Fibroblast of lung (primary cell): ENCODE measurements at regions not wholly inside any gene's neighbourhood (a gene's known extent, or its start where the extent isn't known, plus 50 kb on each side); places are given as distances from the start of the nearest gene placed in this dataset.

Source experiments
- DNase-seq, 2 donors: peaks; one replicate each; pipeline versions ENCODE4 v3.0.0 to v3.0.0-alpha.2; 2010; ENCODE audit warnings: low read depth in 2 of 2
- H2AFZ ChIP-seq: 2 replicates; pipeline ENCODE4 v1.5.1; 2012; ENCODE audit warnings: low read length, control low read depth, inconsistent platforms
- H3K27ac ChIP-seq: 2 replicates; pipeline ENCODE4 v1.5.1; 2011; ENCODE audit warnings: low read length, control low read depth; ENCODE audit not compliant: insufficient read depth
- H3K27me3 ChIP-seq: 2 replicates; pipeline ENCODE4 v1.5.1; 2011; ENCODE audit warnings: mild to moderate bottlenecking, low read length; ENCODE audit not compliant: control insufficient read depth, insufficient read depth
- H3K36me3 ChIP-seq: 2 replicates; pipeline ENCODE4 v1.5.1; 2011; ENCODE audit warnings: low read length; ENCODE audit not compliant: control insufficient read depth, insufficient read depth
- H3K4me1 ChIP-seq: 2 replicates; pipeline ENCODE4 v1.5.1; 2011; ENCODE audit warnings: low read length; ENCODE audit not compliant: control insufficient read depth, insufficient read depth; ENCODE audit errors: extremely low read depth
- H3K4me2 ChIP-seq: 2 replicates; pipeline ENCODE4 v1.5.1; 2011; ENCODE audit warnings: low read length, control low read depth; ENCODE audit not compliant: insufficient read depth; ENCODE audit errors: extremely low read depth
- H3K4me3 ChIP-seq, 4 experiments: fragments of 200-600 bp in 1 of 4; sonication (generic) in 1 of 4; replicated peaks in 1 of 4; 2 replicates each; pipeline ENCODE4 v1.5.1; 2011 to 2016; ENCODE audit warnings: low read length in 4 of 4, low read depth in 3 of 4, mild to moderate bottlenecking in 3 of 4, control low read depth in 2 of 4, inconsistent platforms in 1 of 4, mixed read lengths in 1 of 4; ENCODE audit not compliant: insufficient read depth in 1 of 4; ENCODE audit errors: control extremely low read depth in 1 of 4
- H3K79me2 ChIP-seq: 2 replicates; pipeline ENCODE4 v1.5.1; 2012; ENCODE audit warnings: mild to moderate bottlenecking, low read length, inconsistent platforms; ENCODE audit not compliant: control insufficient read depth, insufficient read depth
- H3K9ac ChIP-seq: 2 replicates; pipeline ENCODE4 v1.5.1; 2011; ENCODE audit warnings: mild to moderate bottlenecking, low read length, control low read depth; ENCODE audit not compliant: insufficient read depth
- H3K9me3 ChIP-seq: 2 replicates; pipeline ENCODE4 v1.5.1; 2012; ENCODE audit warnings: low read depth, low read length; ENCODE audit not compliant: control insufficient read depth, insufficient read depth
- H4K20me1 ChIP-seq: 2 replicates; pipeline ENCODE4 v1.5.1; 2011; ENCODE audit warnings: low read length; ENCODE audit not compliant: control insufficient read depth, insufficient read depth; ENCODE audit errors: extremely low read depth
- EZH2 ChIP-seq: IDR thresholded peaks from 2 replicates; pipeline ENCODE4 v1.5.1; 2012; ENCODE audit warnings: low read length, control low read depth, mild to moderate bottlenecking; ENCODE audit errors: missing control alignments
- TF ChIP-seq, protein P1 (sequence below), 2 donors: IDR thresholded peaks in 1 of 2; conservative IDR thresholded peaks in 1 of 2; 1 replicate in 1 of 2; 2 replicates in 1 of 2; pipeline ENCODE4 v1.5.1; 2011 to 2012; ENCODE audit warnings: low read length in 2 of 2, control low read depth in 1 of 2, inconsistent platforms in 1 of 2, low read depth in 1 of 2, mild to moderate bottlenecking in 1 of 2

DNA sequence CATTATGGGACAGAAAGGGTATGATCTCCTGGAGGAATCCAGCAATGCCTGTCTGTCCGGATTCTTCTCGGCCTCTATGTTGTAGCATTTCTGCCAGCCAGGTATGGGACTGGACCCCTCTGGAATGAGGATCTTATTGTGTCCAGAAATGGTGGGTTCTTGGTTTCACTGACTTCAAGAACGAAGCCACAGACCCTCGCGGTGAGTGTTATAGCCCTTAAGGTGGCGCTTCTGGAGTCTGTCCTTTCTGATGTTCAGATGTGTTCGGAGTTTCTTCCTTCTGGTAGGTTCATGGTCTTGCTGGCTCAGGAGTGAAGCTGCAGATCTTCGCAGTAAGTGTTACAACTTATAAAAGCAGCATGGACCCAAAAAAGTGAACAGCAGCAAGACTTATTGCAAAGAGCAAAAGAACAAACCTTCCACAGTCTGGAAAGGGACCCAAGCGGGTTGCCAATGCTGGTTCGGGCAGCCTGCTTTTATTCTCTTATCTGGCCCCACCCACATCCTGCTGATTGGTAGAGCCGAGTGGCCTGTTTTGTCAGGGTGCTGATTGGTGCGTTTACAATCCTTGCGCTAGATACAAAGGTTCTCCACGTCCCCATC is 62.3 kb upstream of the IER3 start:
- TF ChIP-seq EZH2: no peak
- TF ChIP-seq, protein P1, sequence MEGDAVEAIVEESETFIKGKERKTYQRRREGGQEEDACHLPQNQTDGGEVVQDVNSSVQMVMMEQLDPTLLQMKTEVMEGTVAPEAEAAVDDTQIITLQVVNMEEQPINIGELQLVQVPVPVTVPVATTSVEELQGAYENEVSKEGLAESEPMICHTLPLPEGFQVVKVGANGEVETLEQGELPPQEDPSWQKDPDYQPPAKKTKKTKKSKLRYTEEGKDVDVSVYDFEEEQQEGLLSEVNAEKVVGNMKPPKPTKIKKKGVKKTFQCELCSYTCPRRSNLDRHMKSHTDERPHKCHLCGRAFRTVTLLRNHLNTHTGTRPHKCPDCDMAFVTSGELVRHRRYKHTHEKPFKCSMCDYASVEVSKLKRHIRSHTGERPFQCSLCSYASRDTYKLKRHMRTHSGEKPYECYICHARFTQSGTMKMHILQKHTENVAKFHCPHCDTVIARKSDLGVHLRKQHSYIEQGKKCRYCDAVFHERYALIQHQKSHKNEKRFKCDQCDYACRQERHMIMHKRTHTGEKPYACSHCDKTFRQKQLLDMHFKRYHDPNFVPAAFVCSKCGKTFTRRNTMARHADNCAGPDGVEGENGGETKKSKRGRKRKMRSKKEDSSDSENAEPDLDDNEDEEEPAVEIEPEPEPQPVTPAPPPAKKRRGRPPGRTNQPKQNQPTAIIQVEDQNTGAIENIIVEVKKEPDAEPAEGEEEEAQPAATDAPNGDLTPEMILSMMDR (conservative IDR thresholded peaks at IDR 0.05 in 1 of 2, IDR thresholded peaks at IDR 0.05 in 1 of 2; ENCODE audit: low read depth in 1 of 2, low read length in 2 of 2): no peak
- Histone ChIP-seq H3K4me2 (no peak overlapping the region), H3K4me3 (no peak overlapping the region), H3K9ac (no peak overlapping the region), H4K20me1 (no peaks in the 10 kb centered on the region), H3K9me3 (no peaks in the 10 kb centered on the region), H3K27me3 (no peaks in the 10 kb centered on the region), H3K4me1 (no peaks in the 10 kb centered on the region), H3K79me2 (no peaks in the 10 kb centered on the region), H2AFZ (no peak overlapping the region), H3K36me3 (no peaks in the 10 kb centered on the region), H3K27ac (no peak overlapping the region)
- no peak for DNase-seq

DNA sequence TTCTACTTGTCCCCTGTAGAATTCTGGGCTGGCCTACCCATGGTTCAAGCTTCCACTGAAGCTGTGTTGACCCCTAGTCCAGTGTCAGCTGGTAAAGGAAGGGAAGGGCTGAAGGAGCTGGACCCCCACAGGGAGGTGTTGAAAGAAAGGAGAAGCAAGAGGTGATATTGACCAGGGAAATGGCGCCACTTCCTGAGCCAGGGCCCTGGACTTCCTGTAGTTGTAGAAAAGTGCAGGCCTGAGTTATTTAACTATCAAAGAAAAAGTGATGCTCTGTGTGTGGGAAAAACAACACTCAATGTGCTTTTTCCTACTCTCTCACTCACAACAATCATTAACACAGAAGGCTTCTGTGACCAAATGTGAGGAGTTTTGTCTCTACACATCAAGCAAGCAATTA is 60.0 kb upstream of the IER3 start:
- Histone ChIP-seq H2AFZ (no peak overlapping the region), H3K4me2 (no peak overlapping the region), H3K4me3 (no peak overlapping the region), H3K9me3 (no peaks in the 10 kb centered on the region), H4K20me1 (no peaks in the 10 kb centered on the region), H3K4me1 (no peaks in the 10 kb centered on the region), H3K9ac (no peak overlapping the region), H3K27me3 (no peaks in the 10 kb centered on the region), H3K79me2 (no peaks in the 10 kb centered on the region), H3K36me3 (no peaks in the 10 kb centered on the region), H3K27ac (no peak overlapping the region)
- no peak for TF ChIP-seq EZH2
- TF ChIP-seq, protein P1 (conservative IDR thresholded peaks at IDR 0.05 in 1 of 2, IDR thresholded peaks at IDR 0.05 in 1 of 2; ENCODE audit: low read depth in 1 of 2, low read length in 2 of 2): no peak
- DNase-seq: no peak

DNA sequence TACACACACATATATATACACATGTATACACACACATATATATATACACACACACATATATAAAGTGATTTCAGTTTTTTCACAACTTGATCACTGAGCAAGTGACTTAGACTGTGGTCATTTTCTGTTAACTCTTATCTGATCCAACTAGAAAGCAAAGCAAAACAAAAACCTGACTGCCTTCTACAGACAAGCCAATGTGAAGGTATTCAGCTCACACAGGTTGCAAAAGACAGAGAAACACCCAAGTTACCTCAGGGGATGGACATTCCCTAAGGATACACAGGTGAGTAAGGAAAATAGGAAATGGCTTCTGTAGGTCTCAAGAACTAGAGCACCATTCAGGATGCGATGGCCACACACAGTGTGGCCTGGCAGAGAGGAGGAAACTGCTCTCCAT is 58.4 kb upstream of the IER3 start:
- Histone ChIP-seq H2AFZ (no peak overlapping the region), H4K20me1 (no peaks in the 10 kb centered on the region), H3K27me3 (no peaks in the 10 kb centered on the region), H3K36me3 (no peaks in the 10 kb centered on the region), H3K9ac (no peak overlapping the region), H3K79me2 (no peaks in the 10 kb centered on the region), H3K9me3 (no peaks in the 10 kb centered on the region), H3K4me1 (no peaks in the 10 kb centered on the region), H3K4me2 (no peak overlapping the region), H3K4me3 (no peak overlapping the region), H3K27ac (no peak overlapping the region)
- no peak for DNase-seq
- TF ChIP-seq, protein P1 (conservative IDR thresholded peaks at IDR 0.05 in 1 of 2, IDR thresholded peaks at IDR 0.05 in 1 of 2; ENCODE audit: low read depth in 1 of 2, low read length in 2 of 2): no peak
- no peak for TF ChIP-seq EZH2
